ENCODE measurements at regions not wholly inside any gene's neighbourhood (a gene's known extent, or its start where the extent isn't known, plus 50 kb on each side); places are given as distances from the start of the nearest gene placed in this dataset.
"Not testable (repeated sequence)": the region's sequence is repeated elsewhere in the genome, so short reads cannot be mapped to it uniquely, and the experiment has no call there.

DNA sequence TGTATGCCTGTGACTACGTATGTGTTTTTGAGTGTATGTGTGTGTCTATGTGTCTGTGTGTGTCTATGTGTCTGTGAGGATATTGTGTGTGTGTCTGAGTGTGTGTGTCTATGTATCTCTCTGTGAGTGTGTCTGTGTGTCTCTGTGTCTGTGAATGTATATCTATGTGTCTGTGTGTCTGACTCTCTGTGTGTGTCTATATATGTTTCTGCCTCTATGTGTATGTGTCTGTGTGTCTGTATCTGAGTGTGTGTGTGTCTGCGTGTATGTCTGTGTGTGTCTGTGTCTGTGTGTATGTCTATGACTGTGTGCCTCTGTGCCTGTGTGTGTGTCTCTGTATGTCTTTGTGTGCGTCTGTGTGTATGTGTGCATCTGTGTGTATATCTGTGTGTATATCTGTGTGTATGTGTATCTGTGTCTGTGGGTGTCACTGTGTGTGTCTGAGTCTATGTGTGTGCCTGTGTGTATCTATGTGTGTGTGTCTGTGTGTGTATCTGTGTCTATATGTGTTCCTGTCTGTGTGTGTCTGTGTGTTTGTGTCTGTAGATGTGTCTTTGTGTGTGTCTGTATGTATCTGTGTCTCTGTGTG is 172.7 kb downstream of the MYCN start:
- no peak for DNase-seq (ENCODE audit: low read depth, low spot score)

DNA sequence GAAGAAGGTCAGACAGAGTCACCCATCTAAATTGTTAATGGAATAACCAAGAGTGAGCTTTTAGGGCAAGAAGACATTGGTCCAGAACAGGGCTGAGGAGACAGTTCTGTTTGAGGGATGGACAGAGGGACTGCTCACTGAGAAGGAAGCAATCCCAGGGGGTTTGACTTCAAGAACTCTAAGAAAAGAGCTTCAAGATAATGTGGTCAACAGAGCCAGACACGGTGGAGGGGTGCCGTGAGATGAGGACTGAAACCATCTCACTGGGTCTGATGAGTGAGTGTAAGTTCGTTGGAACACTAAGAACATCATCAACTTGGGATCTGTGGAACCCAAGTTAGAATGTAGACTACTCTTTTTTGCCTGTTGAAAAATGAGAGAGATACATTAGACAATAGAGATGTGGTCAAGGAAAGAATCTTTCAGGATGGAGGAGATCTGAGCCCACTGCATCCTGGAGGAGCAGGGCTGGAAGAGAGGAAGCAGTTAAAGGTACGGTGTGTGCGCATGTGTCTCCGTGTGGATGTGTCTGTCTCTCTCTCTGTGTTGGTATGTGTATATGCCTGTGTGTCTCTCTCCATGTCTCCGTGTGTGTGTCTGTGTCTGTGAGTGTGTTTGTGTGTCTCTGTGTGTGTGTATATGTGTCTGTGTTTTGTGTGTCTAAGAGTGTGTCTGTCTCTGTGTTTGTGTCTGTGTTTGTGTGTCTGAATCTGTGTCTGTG is 172.1 kb downstream of the MYCN start:
- no peak for DNase-seq (ENCODE audit: low read depth, low spot score)

GRCh38 chr2:16111838-16112210 is 171.5 kb downstream of the MYCN start:
- no peak for DNase-seq (ENCODE audit: low read depth, low spot score)

DNA sequence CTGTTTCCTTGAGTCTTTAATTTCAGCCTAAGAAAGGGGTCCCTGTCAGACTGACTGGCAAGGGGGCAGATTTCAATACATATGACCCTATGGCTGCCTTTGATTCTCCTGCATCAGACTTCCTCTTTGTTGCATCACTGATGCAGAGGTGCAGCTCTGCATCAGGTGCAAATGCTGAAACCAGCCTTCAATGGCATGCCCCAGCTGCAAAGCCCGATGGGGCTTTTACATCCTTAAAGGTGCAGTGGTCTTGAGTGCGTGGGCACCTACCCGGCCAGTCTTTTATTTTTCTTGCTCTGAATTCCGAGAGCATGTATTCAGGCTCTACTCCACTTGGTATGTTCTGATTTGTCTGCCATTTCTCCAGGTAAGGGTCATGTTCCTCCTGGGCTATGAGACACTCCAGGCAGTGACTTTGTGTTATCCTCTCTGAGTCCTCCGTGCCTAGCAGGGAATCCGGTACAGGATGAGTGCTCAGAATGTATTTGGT is 169.5 kb downstream of the MYCN start:
- no peak for DNase-seq (ENCODE audit: low read depth, low spot score)

DNA sequence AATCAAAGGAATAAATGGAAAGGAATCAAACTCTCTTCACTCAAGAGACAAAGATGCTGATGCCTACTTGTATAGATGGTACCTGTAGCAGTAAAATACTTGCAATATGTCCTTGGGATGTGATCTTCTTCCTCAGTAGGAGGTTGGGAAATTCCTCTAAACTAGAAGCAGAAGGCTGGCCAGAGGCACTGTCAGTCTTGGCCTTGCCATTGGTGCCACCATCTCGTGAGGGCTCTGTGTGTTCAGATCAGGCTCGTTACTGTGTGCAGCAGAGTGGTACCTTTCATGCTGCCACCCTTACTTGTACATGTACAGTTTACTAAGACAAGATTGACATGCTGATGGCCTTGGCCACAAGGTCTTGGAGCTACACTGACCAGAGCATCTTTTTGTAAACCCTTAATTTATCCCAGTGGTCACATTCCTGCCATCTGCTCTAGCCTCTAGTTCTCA is 169.0 kb downstream of the MYCN start:
- no peak for DNase-seq (ENCODE audit: low read depth, low spot score)

DNA sequence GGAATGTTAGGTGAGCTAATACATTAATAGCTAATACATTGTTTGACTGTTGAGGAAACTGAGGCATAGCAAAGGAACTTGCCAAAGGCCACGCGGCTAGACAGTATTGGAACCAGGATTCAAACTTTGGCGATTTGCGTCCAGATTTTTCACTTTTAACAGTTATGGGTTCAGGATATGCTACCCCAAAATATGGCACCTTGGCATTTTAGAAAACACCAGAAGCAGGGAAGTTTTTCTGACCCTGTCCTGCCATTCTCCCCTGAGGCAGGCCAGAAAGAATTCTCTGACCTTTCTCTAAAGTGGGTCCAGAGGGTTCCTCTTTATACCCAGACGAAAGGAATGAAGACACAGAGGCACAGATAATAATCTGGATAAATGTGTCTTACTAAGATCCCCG is 166.9 kb downstream of the MYCN start:
- no peak for DNase-seq (ENCODE audit: low read depth, low spot score)

DNA sequence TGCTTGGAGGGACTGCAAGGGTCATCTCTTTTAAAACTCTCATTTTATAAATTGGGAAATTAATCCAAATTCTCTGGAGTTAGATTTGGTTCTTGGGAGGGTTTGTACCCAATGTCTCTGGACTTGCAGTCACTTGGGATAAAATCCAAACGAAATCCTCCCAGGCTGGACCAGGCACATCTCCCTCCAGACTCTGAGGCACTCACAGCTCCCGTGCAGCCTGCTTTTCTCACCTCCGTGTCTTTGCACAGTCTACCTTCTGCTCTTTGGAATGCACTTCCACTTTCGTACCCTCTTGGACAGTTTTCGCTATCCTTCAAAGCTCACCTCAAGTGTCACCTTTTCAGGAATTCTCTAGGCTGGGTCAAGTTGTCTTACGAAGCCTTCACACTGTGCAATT is 166.3 kb downstream of the MYCN start:
- DNase-seq (ENCODE audit: low read depth, low spot score), result no peak

DNA sequence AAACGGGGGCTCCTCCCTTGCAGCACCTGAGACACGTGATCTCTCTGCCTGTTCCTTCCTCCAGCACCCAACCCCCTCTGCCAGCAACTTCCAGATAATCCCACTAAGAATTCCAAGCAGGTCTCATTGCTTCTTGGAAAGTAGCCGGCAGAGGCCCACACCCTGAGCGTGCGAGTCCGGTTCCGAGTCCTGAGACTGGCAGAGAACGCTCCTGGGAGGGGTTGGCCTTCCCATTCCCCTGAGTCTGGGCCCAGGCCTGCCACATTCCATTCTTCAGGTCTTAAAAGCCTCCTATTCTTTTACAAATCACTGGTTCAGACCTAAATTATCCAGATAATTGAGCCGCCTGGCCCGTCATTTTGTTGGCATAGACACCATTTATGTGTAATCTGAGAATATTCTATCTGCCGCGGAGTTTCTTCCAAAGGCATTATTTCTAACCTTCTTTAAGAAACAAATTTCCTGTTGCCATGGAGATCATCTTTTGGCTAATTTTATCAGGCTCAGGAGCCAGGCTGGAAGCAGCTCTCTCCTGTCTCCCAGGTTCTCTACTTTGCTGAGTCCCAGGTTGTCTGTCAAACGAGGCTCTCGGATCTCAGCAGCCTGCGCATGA is 165.4 kb downstream of the MYCN start:
- DNase-seq (ENCODE audit: low read depth, low spot score), result no peak

DNA sequence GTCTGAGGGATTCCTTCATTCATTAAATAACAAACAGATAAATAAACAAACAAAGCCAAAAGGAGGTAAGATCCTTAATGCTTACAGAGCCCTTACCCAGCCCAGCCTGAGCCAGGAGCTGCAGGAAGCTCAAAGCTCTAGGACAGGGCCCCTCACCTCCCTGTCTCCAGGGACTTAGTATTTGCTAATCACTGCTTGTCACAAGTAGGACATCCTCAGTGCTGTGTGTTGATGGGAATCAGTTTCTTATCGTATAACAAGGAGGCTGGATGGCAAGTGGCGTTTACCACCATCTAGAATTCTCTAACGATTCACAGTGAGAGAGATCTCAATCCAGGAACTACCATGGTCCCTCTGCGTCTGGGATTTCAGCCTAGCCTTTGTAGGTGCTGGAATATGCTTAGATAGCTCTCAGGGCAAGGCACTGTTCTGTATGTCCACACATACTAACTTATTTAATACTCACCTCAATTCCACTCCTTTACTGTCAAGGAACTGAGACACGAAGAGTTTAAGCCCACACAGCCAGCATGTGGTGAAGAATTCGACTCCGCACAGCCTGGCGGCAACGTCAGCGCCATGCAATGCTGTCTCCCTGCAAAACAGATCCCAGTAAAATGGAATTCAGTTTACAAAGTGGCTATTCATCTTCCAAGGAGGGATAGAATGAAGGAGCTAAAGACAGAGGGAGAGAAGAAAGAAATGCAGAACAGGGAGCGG is 164.8 kb downstream of the MYCN start:
- DNase-seq (ENCODE audit: low read depth, low spot score), result no peak

- no peak for DNase-seq (ENCODE audit: low read depth, low spot score)
Observed at GRCh38 chr2:16104315-16104948, 164.1 kb downstream of the MYCN start.

- no peak for DNase-seq (ENCODE audit: low read depth, low spot score)
Observed at GRCh38 chr2:16103614-16104314, 163.4 kb downstream of the MYCN start.

DNA sequence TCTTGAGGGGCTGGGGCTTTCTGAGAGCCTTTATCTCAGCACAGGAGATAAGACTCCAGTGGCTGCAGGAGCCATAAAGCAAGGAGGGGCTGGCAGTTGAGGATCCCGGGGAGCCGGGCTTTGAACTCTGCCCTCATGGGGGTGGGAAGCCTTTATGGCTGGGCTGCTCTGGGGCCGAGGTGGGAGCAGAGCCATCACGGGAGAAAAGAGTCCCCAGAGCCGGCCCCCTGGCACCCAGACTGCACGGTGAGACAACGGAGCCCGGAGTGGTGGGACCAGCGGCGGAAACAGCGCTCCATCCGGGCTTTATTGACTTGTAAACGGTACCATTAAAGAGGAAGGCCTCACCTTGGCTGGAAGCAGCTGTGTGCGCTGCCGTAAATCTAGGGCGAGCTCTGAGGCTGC is 162.6 kb downstream of the MYCN start:
- DNase-seq (ENCODE audit: low read depth, low spot score), result no peak

DNA sequence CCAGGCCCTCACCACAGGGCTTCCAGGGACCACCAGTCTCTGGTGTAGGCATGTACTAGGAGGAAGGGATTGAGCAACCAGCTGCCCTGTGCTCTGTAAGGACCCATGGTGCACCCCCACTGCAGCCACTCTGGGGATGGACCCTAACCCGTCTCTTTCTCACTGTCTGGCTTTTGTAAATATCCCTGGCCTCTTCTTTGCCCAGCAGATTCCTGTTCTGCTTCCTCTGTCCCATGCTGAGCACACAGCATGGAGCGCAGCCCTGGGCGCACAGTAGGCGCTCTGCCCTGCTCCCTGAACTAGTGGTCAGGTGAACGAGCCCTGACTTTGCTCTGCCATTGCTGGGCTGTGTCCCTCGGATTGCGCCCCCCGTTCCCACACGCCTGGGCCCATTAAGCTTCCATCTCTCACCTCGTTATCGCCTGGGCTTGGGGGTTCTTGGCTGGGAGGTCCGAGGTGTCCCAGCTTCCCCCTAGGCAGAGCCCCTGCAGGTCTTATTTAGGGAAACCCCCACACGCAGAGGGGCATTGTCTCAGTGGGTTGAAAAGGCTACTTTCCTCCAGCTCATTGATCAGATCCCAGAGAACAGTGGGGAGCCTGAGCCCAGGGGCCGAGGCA is 162.1 kb downstream of the MYCN start:
- DNase-seq (ENCODE audit: low read depth, low spot score), result no peak

DNA sequence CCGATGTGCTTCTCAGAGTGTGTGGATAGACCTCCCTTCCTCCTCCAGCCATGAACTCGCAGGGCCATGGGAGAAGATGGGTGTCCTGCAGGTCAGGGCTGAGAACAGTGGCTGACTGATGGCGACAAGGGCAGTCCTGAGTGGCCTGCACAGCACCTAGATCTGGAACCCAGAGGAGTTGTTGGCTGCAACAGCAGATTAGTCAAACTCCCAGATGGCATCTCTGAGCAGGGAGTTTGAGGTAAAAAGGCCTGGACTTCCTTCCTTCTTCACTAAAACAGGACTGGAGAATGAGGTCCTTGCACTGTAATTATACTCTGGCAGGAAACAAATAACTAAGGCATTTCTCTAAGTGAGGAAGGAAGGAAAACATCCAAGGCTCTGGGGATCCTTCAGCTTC is 160.8 kb downstream of the MYCN start:
- no peak for DNase-seq (ENCODE audit: low read depth, low spot score)

GRCh38 chr2:16100006-16100405 is 159.7 kb downstream of the MYCN start:
- no peak for DNase-seq (ENCODE audit: low read depth, low spot score)

- DNase-seq (ENCODE audit: low read depth, low spot score), result no peak
Observed at GRCh38 chr2:16099326-16099725, 159.0 kb downstream of the MYCN start.

DNA sequence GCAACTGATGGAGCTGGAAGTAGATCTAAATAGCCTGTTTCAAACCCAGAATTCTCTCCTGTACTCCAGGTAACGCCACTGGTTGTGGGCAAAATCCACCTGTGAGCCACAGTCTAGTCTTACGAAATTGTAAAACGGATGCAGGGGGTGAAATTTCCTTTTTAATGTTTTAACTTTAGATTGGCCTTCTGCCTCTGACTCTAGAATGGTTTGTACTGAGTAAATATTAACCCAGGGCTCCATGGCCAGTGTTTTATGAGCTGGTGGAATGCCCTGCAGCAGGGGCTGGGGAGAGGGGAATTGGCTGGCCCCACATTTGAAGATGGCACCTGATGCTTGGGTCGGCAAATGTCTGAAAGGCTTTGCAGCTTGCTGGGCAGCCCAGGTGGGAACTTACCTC is 156.6 kb downstream of the MYCN start:
- DNase-seq (ENCODE audit: low read depth, low spot score), result no peak

GRCh38 chr2:16095483-16095882 is 155.1 kb downstream of the MYCN start:
- DNase-seq (ENCODE audit: low read depth, low spot score), result not testable (repeated sequence)

- no peak for DNase-seq (ENCODE audit: low read depth, low spot score)
Observed at GRCh38 chr2:16094811-16095210, 154.5 kb downstream of the MYCN start.

DNA sequence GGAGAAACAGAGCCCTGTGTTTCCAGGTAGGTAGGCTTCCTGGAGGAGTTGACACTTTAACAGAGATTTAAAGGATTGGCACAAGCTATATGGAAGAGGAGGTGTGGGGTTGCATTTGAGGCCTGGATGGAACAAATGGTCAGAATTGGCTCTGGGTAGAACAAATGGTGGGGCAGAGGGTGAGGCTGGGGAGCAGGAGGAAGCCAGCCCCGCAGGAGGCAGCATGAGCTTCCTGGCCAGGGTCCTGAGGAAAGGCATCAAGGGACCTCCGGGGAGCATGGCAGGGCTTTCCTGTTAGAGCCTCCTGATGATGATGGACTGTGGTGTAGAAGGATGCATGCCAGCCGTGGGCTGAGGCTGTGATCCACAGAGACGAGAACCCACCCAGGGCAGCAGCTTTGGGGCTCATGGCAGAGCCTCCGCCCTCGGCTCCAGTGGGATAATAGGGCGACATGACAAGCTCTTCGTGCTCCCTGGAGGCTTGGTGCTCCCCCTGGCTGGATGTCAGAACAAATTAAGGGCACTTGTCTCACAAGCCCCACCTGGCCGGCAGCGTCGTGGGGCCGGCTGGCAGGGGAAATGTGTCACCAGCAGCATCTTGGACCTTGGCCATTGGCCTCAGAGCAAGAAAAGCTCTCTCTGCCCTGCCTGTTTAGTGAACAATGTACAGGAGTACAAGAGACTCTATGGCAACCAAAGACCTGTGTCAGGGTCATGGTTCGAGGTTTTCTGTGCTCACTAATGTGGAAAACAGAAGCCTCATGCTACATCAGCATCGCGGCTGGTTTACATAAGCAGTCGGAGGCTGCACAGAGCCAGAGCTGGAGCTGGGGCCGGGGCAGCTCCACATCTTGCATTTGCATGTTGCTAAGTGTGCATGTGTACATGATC is 153.5 kb downstream of the MYCN start:
- DNase-seq (ENCODE audit: low read depth, low spot score), result no peak

Data from activated naive CD8-positive, alpha-beta T cell treated with anti-CD3 and anti-CD28 coated beads, Interleukin-2, amount 50 U/mL, for 16 hours (primary cell).